ENCODE measurements at regions not wholly inside any gene's neighbourhood (a gene's known extent, or its start where the extent isn't known, plus 50 kb on each side); places are given as distances from the start of the nearest gene placed in this dataset.

DNA sequence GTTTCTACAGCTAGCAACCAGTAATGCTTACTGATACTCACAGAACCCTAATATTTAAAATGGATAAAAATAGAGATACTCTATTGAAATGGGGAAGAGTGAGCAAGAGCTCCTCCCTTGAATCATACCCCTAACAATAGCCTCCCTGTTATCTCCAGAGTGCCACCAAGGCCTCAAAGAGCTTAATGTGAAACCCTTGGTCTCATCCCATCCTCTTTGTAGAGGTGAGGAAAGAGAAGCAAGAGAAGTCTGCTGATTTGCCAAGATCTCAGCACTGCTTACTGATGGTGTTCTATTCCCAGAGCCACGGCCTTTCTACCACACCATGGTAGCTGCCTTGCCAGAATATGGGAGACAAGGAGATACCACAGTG is 463.4 kb upstream of the PROK2 start:
- H3K4me3 Mint-ChIP-seq (ENCODE audit: unreplicated experiment), result no peak overlapping the region
- DNase-seq, result no peak
- H3K36me3 Mint-ChIP-seq (ENCODE audit: unreplicated experiment), result no peaks in the 10 kb centered on the region
- H3K27ac Mint-ChIP-seq (ENCODE audit: unreplicated experiment), result no peak overlapping the region
- peaks cover 19% of the 10 kb centered on the region for H3K9me3 Mint-ChIP-seq (ENCODE audit: unreplicated experiment)
- TF ChIP-seq, protein P1, sequence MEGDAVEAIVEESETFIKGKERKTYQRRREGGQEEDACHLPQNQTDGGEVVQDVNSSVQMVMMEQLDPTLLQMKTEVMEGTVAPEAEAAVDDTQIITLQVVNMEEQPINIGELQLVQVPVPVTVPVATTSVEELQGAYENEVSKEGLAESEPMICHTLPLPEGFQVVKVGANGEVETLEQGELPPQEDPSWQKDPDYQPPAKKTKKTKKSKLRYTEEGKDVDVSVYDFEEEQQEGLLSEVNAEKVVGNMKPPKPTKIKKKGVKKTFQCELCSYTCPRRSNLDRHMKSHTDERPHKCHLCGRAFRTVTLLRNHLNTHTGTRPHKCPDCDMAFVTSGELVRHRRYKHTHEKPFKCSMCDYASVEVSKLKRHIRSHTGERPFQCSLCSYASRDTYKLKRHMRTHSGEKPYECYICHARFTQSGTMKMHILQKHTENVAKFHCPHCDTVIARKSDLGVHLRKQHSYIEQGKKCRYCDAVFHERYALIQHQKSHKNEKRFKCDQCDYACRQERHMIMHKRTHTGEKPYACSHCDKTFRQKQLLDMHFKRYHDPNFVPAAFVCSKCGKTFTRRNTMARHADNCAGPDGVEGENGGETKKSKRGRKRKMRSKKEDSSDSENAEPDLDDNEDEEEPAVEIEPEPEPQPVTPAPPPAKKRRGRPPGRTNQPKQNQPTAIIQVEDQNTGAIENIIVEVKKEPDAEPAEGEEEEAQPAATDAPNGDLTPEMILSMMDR (IDR thresholded peaks at IDR 0.05; ENCODE audit: partially characterized antibody, unreplicated experiment), result no peak
- H3K4me1 Mint-ChIP-seq (ENCODE audit: low read depth, unreplicated experiment), result no peaks in the 10 kb centered on the region
- H3K27me3 Mint-ChIP-seq (ENCODE audit: unreplicated experiment), result peaks cover 10% of the 10 kb centered on the region

DNA sequence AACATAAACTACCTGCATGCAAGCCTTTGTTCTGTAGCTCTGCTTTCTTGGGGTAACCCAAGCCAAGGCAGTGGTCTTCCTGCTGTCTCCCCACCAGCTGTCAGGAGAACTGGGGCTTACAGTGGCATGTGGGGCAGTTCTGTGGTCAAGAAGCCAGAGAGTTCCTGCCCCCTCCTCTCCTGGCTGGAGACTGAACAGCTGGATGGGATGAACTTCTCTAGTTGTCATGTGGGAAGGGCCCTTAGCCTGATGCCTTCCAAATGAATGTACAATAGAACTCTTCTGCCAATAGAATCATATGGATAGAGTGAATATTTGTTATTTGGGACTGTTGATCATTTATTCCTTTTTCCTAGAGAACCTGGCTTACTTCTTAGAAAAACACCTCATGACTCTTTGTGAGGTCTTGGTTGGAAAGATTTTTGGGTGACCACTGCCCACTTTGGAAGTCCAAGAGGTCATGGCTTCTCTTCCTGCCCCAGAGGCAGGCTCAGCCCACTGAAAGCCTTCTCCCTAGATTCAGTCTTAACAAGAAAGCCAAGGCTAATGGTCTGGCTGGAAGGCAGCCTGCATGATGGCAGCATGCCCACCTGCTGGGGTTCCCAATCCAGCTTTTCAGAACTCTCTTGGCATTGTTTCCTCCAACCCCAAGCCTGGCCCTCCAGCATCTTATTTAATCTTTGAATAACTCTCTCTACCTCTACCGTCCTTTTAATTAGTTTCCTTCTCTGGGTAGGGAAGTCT is 462.9 kb upstream of the PROK2 start:
- no peak for DNase-seq
- Mint-ChIP-seq H3K27me3 (ENCODE audit: unreplicated experiment) (peaks cover 11% of the 10 kb centered on the region), H3K4me3 (ENCODE audit: unreplicated experiment) (no peak overlapping the region), H3K4me1 (ENCODE audit: low read depth, unreplicated experiment) (no peaks in the 10 kb centered on the region), H3K9me3 (ENCODE audit: unreplicated experiment) (peaks cover 19% of the 10 kb centered on the region), H3K27ac (ENCODE audit: unreplicated experiment) (no peak overlapping the region), H3K36me3 (ENCODE audit: unreplicated experiment) (no peaks in the 10 kb centered on the region)
- TF ChIP-seq, protein P1 (IDR thresholded peaks at IDR 0.05; ENCODE audit: partially characterized antibody, unreplicated experiment), result no peak

DNA sequence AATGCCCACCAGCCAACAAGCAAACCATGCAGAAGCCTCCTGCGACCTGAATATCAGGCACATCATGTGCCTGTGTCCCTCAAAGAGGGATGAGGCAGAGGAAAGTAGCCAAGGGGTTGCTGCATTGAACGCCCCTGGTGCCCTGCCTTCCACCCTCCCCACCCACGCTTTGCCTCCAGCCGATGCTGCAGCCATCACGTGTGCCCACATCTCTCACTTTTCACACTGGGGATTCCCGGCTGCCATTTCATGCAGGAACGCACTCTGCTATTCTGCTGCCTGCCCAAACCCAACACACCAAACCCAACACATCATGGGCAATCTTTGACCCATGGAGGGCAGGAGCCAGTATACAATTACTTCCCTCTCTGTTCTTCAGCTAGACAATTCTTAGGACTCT is 462.2 kb upstream of the PROK2 start:
- Mint-ChIP-seq H3K9me3 (ENCODE audit: unreplicated experiment) (peaks cover 20% of the 10 kb centered on the region), H3K4me3 (ENCODE audit: unreplicated experiment) (no peak overlapping the region), H3K4me1 (ENCODE audit: low read depth, unreplicated experiment) (no peaks in the 10 kb centered on the region), H3K36me3 (ENCODE audit: unreplicated experiment) (no peaks in the 10 kb centered on the region), H3K27ac (ENCODE audit: unreplicated experiment) (no peak overlapping the region), H3K27me3 (ENCODE audit: unreplicated experiment) (peaks cover 9% of the 10 kb centered on the region)
- TF ChIP-seq, protein P1 (IDR thresholded peaks at IDR 0.05; ENCODE audit: partially characterized antibody, unreplicated experiment), result no peak
- DNase-seq, result no peak

DNA sequence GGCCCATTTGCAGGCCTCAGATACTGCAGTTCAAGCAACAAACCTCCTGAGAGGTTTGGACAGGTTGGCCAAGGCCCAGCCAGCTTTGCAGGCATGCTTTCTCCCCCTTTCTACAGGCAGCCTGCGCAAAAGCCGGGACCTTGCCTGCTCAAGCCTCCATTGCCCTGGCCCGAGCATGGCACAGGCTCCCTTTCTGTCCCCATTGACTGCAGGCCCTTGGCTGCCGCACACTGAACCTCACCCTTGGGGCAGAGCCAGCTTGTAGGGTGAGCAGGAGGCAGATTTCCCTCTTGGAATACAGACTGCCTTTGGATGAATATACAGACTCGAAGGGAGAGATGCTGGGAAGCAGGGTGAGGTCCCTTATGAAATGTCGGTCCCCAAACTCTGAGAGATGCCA is 461.7 kb upstream of the PROK2 start:
- H3K9me3 Mint-ChIP-seq (ENCODE audit: unreplicated experiment), result peaks cover 20% of the 10 kb centered on the region
- TF ChIP-seq, protein P1 (IDR thresholded peaks at IDR 0.05; ENCODE audit: partially characterized antibody, unreplicated experiment), result no peak
- H3K36me3 Mint-ChIP-seq (ENCODE audit: unreplicated experiment), result no peaks in the 10 kb centered on the region
- DNase-seq, result no peak
- no peak overlapping the region for H3K27ac Mint-ChIP-seq (ENCODE audit: unreplicated experiment)
- no peaks in the 10 kb centered on the region for H3K4me1 Mint-ChIP-seq (ENCODE audit: low read depth, unreplicated experiment)
- H3K4me3 Mint-ChIP-seq (ENCODE audit: unreplicated experiment), result no peak overlapping the region
- H3K27me3 Mint-ChIP-seq (ENCODE audit: unreplicated experiment), result peaks cover 9% of the 10 kb centered on the region

- no peaks in the 10 kb centered on the region for H3K36me3 Mint-ChIP-seq (ENCODE audit: unreplicated experiment)
- H3K27me3 Mint-ChIP-seq (ENCODE audit: unreplicated experiment), result peaks cover 9% of the 10 kb centered on the region
- H3K4me1 Mint-ChIP-seq (ENCODE audit: low read depth, unreplicated experiment), result no peaks in the 10 kb centered on the region
- TF ChIP-seq, protein P1 (IDR thresholded peaks at IDR 0.05; ENCODE audit: partially characterized antibody, unreplicated experiment), result no peak
- H3K4me3 Mint-ChIP-seq (ENCODE audit: unreplicated experiment), result no peak overlapping the region
- no peak overlapping the region for H3K27ac Mint-ChIP-seq (ENCODE audit: unreplicated experiment)
- peaks cover 20% of the 10 kb centered on the region for H3K9me3 Mint-ChIP-seq (ENCODE audit: unreplicated experiment)
- DNase-seq, result peak; percentile 45
These were observed 460.3 kb upstream of the PROK2 start for GRCh38 chr3:72245183-72245811.

Measured in glutamatergic neuron (in vitro differentiated cells).